ENCODE measurements at regions not wholly inside any gene's neighbourhood (a gene's known extent, or its start where the extent isn't known, plus 50 kb on each side); places are given as distances from the start of the nearest gene placed in this dataset.

- TF ChIP-seq ZNF274 (IDR thresholded peaks at IDR 0.05; ENCODE audit: low read depth, low read length) (no peak), SUZ12 (IDR thresholded peaks at IDR 0.05; ENCODE audit: extremely low read depth, insufficient read depth, insufficient read length) (no peak)
These were observed 429.2 kb upstream of the HTR2A start for GRCh38 chr13:47326061-47326460.
